MM.1S (cell line): ENCODE measurements at regions not wholly inside any gene's neighbourhood (a gene's known extent, or its start where the extent isn't known, plus 50 kb on each side); places are given as distances from the start of the nearest gene placed in this dataset.

ENCODE experiments used
- EZH2 ChIP-seq: fragments of 300-600 bp; sonication (generic); optimal IDR thresholded peaks from 2 replicates; pipeline ENCODE3; 2017; ENCODE audit warnings: low read depth, mild to moderate bottlenecking, antibody characterized with exemption, low read length, mixed read lengths
- EZH2phosphoT487 ChIP-seq: fragments of 300-600 bp; sonication (generic); IDR thresholded peaks from 2 replicates; pipeline ENCODE4 v1.6.1; 2018; ENCODE audit warnings: antibody characterized with exemption, low read length
- TF ChIP-seq, protein P1 (sequence below): fragments of 300-600 bp; sonication (generic); IDR thresholded peaks from 2 replicates; pipeline ENCODE4 v1.5.1; 2016; ENCODE audit warnings: antibody characterized with exemption, low read length, mixed read lengths

DNA sequence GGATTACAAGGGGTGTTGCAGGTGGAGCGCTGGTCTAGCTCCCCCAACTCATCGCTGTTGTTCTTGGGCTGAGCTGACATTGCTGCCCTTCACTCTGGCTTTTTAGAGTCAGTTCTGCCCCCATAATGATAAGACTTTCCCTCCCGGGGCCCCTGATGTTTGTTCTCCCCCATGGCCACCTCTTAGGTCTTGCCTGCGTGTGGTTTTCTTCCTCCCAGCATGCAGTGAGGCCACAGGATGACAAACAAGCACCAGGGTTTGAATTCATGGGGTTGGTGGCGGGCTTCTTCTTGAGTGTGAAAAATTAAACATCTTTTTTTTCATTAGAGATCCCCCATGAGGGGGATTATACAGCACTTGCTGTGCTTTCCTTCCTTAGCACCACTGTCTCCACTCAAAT is 74.1 kb downstream of the CTAGE1 start:
- TF ChIP-seq, protein P1, sequence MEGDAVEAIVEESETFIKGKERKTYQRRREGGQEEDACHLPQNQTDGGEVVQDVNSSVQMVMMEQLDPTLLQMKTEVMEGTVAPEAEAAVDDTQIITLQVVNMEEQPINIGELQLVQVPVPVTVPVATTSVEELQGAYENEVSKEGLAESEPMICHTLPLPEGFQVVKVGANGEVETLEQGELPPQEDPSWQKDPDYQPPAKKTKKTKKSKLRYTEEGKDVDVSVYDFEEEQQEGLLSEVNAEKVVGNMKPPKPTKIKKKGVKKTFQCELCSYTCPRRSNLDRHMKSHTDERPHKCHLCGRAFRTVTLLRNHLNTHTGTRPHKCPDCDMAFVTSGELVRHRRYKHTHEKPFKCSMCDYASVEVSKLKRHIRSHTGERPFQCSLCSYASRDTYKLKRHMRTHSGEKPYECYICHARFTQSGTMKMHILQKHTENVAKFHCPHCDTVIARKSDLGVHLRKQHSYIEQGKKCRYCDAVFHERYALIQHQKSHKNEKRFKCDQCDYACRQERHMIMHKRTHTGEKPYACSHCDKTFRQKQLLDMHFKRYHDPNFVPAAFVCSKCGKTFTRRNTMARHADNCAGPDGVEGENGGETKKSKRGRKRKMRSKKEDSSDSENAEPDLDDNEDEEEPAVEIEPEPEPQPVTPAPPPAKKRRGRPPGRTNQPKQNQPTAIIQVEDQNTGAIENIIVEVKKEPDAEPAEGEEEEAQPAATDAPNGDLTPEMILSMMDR = no peak
- TF ChIP-seq EZH2 (no peak), EZH2phosphoT487 (no peak)
